C4-2B (cell line): ENCODE measurements at regions not wholly inside any gene's neighbourhood (a gene's known extent, or its start where the extent isn't known, plus 50 kb on each side); places are given as distances from the start of the nearest gene placed in this dataset.

Experiments used
- CTCF ChIP-seq: fragments of 450-650 bp; conservative IDR thresholded peaks from 2 replicates; pipeline ENCODE4 v1.5.1; 2017; ENCODE audit warnings: mild to moderate bottlenecking
- ZFX ChIP-seq: fragments of 450-650 bp; IDR thresholded peaks from 2 replicates; pipeline ENCODE4 v1.6.1; 2017

DNA sequence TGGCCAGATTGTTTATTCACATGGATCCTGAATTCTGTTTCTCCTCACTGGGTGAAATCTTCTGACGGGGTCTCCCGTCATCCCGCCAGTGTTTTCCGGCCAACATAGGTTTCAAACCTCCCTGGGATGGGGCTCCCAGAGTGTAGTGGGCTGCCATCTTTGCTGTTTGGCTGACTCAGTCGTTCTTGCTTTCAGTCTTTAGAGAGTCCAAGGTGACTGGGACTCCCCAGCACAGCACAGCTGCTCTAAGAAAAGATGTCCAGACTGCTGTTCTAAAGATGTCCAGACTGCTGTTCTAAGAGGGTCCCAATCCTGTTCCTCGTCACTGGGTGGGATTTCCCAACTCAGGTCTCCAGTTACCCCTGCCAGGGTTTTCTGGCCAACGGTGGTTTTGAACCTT, 801.9 kb upstream of the IGFBP3 start:
- no peak for TF ChIP-seq CTCF
- no peak for TF ChIP-seq ZFX
